SH-SY5Y (cell line): ENCODE measurements at regions not wholly inside any gene's neighbourhood (a gene's known extent, or its start where the extent isn't known, plus 50 kb on each side); places are given as distances from the start of the nearest gene placed in this dataset.

Experiments used
- GATA2 ChIP-seq: IDR thresholded peaks from 2 replicates; pipeline ENCODE4 v1.6.1; 2011; ENCODE audit warnings: mild to moderate bottlenecking, low read depth, low read length
- GATA3 ChIP-seq: IDR thresholded peaks from 2 replicates; pipeline ENCODE4 v1.6.1; 2011; ENCODE audit warnings: low read depth, mild to moderate bottlenecking, low read length, moderate library complexity

DNA sequence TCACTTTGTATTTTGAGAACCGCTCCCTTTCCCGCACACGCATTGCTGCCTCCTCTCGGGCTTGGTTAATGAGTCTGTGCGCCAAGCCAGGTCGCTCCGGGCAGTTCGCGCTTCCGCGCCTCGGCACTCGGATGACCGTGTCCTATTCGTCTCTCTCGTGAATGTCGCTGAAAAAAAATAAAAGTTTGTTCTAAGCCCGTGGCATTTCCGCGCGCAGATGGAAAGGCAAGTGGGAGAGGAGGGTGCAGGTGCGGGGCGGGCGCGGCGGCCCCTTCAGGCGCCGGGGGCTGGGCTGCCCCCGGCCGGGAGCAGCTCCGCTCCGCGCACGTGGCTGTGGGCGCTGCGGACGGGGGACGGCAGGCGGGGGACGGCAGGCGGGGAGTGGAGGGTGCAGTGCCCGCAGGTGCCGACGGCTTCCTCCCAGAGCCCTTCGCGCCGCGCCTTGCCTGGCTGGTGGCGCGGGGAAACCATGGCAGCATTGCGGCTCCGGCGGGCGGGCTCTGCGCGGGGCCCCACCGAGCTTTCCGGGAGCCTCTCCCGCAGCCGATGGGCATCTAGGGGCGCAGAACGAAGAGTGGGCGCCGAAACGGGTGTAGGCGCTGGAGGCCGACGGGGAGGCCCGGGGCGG, 159.6 kb upstream of the SIX2 start:
- TF ChIP-seq GATA3 (no peak), GATA2 (no peak)
